MM.1S (cell line): ENCODE measurements at regions not wholly inside any gene's neighbourhood (a gene's known extent, or its start where the extent isn't known, plus 50 kb on each side); places are given as distances from the start of the nearest gene placed in this dataset.

Experiments used
- DNase-seq: peaks from one replicate; pipeline ENCODE4 v3.0.0-alpha.2; 2015
- H2AFZ ChIP-seq: fragments of 300-600 bp; sonication (generic); 2 replicates; pipeline ENCODE4 v1.6.0; 2016; ENCODE audit warnings: antibody characterized with exemption, low read length
- H3F3A ChIP-seq: fragments of 300-600 bp; sonication (generic); 2 replicates; pipeline ENCODE4 v1.6.1; 2016; ENCODE audit warnings: mild to moderate bottlenecking, antibody characterized with exemption, low read length, moderate library complexity, mixed read lengths; ENCODE audit not compliant: insufficient read depth
- H3K27ac ChIP-seq: fragments of 300-600 bp; sonication (generic); 2 replicates; pipeline ENCODE4 v1.5.1; 2016; ENCODE audit warnings: mild to moderate bottlenecking, low read length
- H3K27me3 ChIP-seq: fragments of 300-600 bp; sonication (generic); replicated peaks from 2 replicates; pipeline ENCODE4 v1.6.0; 2016; ENCODE audit warnings: low read length; ENCODE audit not compliant: insufficient read depth
- H3K36me3 ChIP-seq: fragments of 300-600 bp; sonication (generic); replicated peaks from 2 replicates; pipeline ENCODE4 v1.6.1; 2016; ENCODE audit warnings: mild to moderate bottlenecking, low read length, mixed read lengths; ENCODE audit not compliant: insufficient read depth
- H3K4me1 ChIP-seq: fragments of 300-600 bp; sonication (generic); 2 replicates; pipeline ENCODE4 v1.6.1; 2016; ENCODE audit warnings: low read length, mixed read lengths
- H3K4me2 ChIP-seq: fragments of 300-600 bp; sonication (generic); 2 replicates; pipeline ENCODE4 v1.6.0; 2016; ENCODE audit warnings: low read depth, low read length
- H3K4me3 ChIP-seq: fragments of 300-600 bp; sonication (generic); 2 replicates; pipeline ENCODE4 v1.5.1; 2016; ENCODE audit warnings: low read length, mixed read lengths
- H3K79me2 ChIP-seq: fragments of 300-600 bp; sonication (generic); 2 replicates; pipeline ENCODE4 v1.6.1; 2016; ENCODE audit warnings: mixed run types, low read length, mixed read lengths
- H3K9ac ChIP-seq: fragments of 300-600 bp; sonication (generic); 2 replicates; pipeline ENCODE4 v1.6.1; 2016; ENCODE audit warnings: low read length, mixed read lengths
- H3K9me2 ChIP-seq: fragments of 300-600 bp; sonication (generic); replicated peaks from 2 replicates; pipeline ENCODE4 v1.6.1; 2016; ENCODE audit warnings: mild to moderate bottlenecking, low read length, mixed read lengths; ENCODE audit not compliant: insufficient read depth
- H3K9me3 ChIP-seq: fragments of 300-600 bp; sonication (generic); replicated peaks from 2 replicates; pipeline ENCODE4 v1.6.1; 2016; ENCODE audit warnings: mild to moderate bottlenecking, low read length, mixed read lengths; ENCODE audit not compliant: insufficient read depth
- H4K20me1 ChIP-seq: fragments of 300-600 bp; sonication (generic); 2 replicates; pipeline ENCODE4 v1.6.1; 2016; ENCODE audit warnings: mild to moderate bottlenecking, low read length, moderate library complexity, mixed read lengths; ENCODE audit not compliant: insufficient read depth
- CTCF ChIP-seq: fragments of 300-600 bp; sonication (generic); IDR thresholded peaks from 2 replicates; pipeline ENCODE4 v1.5.1; 2016; ENCODE audit warnings: antibody characterized with exemption, low read length, mixed read lengths
- EZH2 ChIP-seq: fragments of 300-600 bp; sonication (generic); optimal IDR thresholded peaks from 2 replicates; pipeline ENCODE3; 2017; ENCODE audit warnings: low read depth, mild to moderate bottlenecking, antibody characterized with exemption, low read length, mixed read lengths
- EZH2phosphoT487 ChIP-seq: fragments of 300-600 bp; sonication (generic); IDR thresholded peaks from 2 replicates; pipeline ENCODE4 v1.6.1; 2018; ENCODE audit warnings: antibody characterized with exemption, low read length

DNA sequence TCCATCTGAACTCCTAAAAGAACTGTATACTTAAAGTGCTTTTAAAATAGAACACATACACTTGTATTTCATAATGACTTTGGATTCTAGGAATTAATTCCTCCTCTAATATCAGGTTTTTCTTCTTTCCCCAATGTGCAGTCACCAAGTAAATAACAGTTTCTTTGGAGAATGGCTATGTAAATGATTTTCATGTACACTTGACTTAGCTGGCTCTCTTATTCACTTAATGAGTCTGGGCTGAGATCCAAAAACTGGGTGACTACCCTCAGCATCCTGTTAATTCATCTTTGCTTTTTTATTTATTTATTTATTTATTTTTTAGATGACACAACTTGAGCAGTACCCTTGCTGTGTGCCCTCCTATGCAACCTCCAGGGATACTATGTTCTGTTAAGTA, 1003.7 kb downstream of the SLITRK1 start:
- Histone ChIP-seq H3K9me2 (no peaks in the 10 kb centered on the region), H3K79me2 (no peaks in the 10 kb centered on the region), H2AFZ (no peak overlapping the region), H3K4me3 (no peak overlapping the region), H3K4me1 (no peaks in the 10 kb centered on the region), H3F3A (no peaks in the 10 kb centered on the region), H3K4me2 (no peak overlapping the region), H3K9me3 (no peaks in the 10 kb centered on the region), H3K27ac (no peak overlapping the region), H3K27me3 (no peaks in the 10 kb centered on the region), H3K36me3 (no peaks in the 10 kb centered on the region), H3K9ac (no peak overlapping the region), H4K20me1 (no peaks in the 10 kb centered on the region)
- no peak for DNase-seq
- TF ChIP-seq CTCF (no peak), EZH2 (no peak), EZH2phosphoT487 (no peak)

DNA sequence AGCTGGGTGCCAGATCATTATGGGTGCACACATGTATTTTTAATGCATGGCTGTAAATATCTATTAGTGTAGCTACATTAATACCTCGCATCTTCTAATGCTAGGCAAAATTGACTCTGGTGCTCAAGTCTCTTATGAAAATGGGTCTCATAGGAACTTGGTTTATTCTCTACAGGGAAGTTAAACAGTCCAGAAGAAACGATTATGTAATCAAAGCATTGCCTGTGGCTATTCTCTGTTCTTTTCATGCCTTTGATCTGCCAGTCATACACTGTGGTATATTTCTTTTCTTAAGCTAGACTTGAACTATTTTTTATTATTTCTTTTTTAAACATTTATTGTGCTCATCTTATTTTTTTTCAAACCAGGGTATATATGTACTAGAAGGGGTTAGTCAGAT, 1015.0 kb downstream of the SLITRK1 start:
- no peak for DNase-seq

DNA sequence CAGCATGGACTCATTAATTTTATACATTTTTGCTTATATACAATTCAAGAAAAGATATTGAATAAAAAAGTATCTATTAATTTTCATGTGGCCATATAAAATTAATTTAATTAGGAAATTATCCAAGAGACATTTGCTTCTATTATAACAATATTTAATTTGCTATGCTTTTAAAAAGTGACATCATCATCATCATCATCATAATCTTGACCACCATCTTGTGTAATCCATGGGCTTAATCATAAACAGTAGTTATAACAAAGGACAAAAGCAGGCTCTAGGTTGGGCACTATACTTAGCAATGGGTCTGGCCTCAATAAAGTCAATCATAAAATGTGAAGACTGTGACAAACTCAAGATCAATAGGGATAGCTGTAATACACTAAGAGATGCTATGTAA, 1031.6 kb downstream of the SLITRK1 start:
- no peak overlapping the region for H3K27ac ChIP-seq
- H3K9ac ChIP-seq, result no peak overlapping the region
- H3K9me2 ChIP-seq, result no peaks in the 10 kb centered on the region
- no peaks in the 10 kb centered on the region for H3F3A ChIP-seq
- H3K27me3 ChIP-seq, result no peaks in the 10 kb centered on the region
- no peak overlapping the region for H3K4me2 ChIP-seq
- TF ChIP-seq EZH2, result no peak
- TF ChIP-seq CTCF, result no peak
- no peak for TF ChIP-seq EZH2phosphoT487
- no peak overlapping the region for H3K4me3 ChIP-seq
- no peaks in the 10 kb centered on the region for H3K79me2 ChIP-seq
- no peak for DNase-seq
- H3K36me3 ChIP-seq, result no peaks in the 10 kb centered on the region
- H3K9me3 ChIP-seq, result no peaks in the 10 kb centered on the region
- H4K20me1 ChIP-seq, result no peaks in the 10 kb centered on the region
- H2AFZ ChIP-seq, result no peak overlapping the region
- H3K4me1 ChIP-seq, result no peaks in the 10 kb centered on the region

More for the DNA sequence above, 1015.0 kb downstream of the SLITRK1 start:
- H3F3A ChIP-seq, result no peaks in the 10 kb centered on the region
- no peaks in the 10 kb centered on the region for H3K36me3 ChIP-seq
- H3K9ac ChIP-seq, result no peak overlapping the region
- no peak overlapping the region for H2AFZ ChIP-seq
- H3K79me2 ChIP-seq, result no peaks in the 10 kb centered on the region
- no peak overlapping the region for H3K4me2 ChIP-seq
- no peaks in the 10 kb centered on the region for H3K27me3 ChIP-seq
- no peaks in the 10 kb centered on the region for H3K9me3 ChIP-seq
- no peak for TF ChIP-seq CTCF
- H3K4me1 ChIP-seq, result no peaks in the 10 kb centered on the region
- H3K27ac ChIP-seq, result no peak overlapping the region
- H4K20me1 ChIP-seq, result no peaks in the 10 kb centered on the region
- no peak overlapping the region for H3K4me3 ChIP-seq
- H3K9me2 ChIP-seq, result no peaks in the 10 kb centered on the region
